HL-60/S4 (cell line): ENCODE measurements at regions not wholly inside any gene's neighbourhood (a gene's known extent, or its start where the extent isn't known, plus 50 kb on each side); places are given as distances from the start of the nearest gene placed in this dataset.
"Not testable (repeated sequence)": the region's sequence is repeated elsewhere in the genome, so short reads cannot be mapped to it uniquely, and the experiment has no call there.

Experiments used
- in situ Hi-C: fragments of 300-500 bp; cut with MboI; formaldehyde crosslinking; loops from 2 replicates; pipeline ENCODE4 v1.14.3; 2022; ENCODE audit warnings: low sequenced_read_pairs

GRCh38 chr5:40227366-40227765 lies 452.3 kb upstream of the PTGER4 start:
- in situ Hi-C loops: no loop called here

DNA sequence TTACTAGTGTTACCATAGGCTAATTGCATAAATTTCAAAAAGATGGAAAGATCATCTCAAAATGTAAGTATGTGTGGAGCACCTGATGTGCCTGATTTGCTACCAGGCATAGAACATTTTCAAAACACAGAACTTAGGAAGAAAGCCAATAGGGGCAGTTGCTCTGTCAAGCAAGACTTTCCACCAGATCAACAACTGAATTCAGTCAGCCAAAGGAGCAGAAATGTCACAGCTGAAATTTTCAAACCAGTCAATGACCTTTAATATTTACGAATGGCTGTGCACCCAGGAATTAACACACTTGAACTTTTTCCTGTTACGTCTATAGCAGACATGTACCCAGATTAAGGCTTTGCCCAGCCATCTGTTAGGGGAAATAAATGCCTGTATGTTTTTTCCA lies 452.8 kb upstream of the PTGER4 start:
- in situ Hi-C loops: no loop called here

DNA sequence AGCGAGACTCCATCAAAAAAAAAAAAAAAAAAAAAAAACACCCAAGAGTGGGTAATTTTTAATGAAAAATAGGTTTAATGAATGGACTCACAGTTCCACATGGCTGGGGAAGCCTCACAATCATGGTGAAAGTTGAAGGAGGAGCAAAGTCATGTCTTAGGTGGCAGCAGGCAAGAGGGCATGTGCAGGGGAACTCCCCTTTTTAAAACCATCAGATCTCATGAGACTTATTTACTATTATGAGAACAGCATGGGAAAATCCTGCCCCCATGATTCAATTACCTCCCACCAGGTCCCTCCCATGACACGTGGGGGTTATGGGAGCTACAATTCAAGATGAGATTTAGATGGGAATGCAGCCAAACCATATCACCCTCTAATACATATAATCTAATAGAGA lies 454.6 kb upstream of the PTGER4 start:
- in situ Hi-C loops: not testable (repeated sequence)

- in situ Hi-C loops: no loop called here
Measured at GRCh38 chr5:40224421-40224820, 455.3 kb upstream of the PTGER4 start.

DNA sequence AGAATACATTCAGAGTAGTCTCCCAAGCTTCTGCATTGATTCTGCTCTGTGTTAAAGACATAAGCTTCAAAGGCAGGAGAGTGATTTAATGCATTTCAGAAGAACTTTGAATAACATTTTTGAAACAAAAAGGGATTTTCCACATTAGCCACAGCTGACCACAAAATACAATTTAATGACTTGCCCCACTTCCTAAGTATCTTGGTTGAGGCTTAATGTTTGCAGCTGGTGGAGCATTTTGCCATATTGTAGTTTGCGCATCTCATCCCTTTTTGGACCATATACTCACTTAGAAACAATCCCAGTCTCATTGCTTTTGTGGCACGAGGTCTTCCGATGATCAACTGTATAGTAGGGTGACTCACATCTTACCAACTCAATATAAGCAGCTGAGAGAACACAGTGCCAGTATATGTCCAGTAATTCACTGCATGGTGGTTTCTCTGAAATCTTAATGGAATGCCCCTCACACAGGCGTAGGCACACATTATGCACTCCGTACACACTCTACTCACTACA lies 455.8 kb upstream of the PTGER4 start:
- in situ Hi-C loops: no loop called here

GRCh38 chr5:40221796-40222195 lies 457.9 kb upstream of the PTGER4 start:
- in situ Hi-C loops: no loop called here

DNA sequence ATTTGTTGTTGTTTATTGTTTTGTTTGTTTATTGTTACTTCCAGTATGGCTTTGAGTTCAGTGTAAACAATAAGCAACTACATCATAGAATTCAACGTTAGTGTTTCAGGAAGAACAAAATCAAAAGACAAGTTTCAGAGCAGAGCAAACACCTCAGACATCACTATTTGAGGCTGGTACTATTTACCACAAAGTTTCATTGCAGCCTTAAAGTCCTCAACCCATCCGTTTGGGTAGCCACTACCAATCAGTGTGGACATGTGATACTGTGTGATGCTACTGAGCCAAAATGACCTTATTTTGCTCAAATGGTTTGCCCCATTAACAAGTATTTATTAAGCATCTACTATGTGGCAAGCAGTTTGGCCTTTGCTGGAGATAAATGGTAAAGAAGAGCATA lies 458.5 kb upstream of the PTGER4 start:
- in situ Hi-C loops: no loop called here

DNA sequence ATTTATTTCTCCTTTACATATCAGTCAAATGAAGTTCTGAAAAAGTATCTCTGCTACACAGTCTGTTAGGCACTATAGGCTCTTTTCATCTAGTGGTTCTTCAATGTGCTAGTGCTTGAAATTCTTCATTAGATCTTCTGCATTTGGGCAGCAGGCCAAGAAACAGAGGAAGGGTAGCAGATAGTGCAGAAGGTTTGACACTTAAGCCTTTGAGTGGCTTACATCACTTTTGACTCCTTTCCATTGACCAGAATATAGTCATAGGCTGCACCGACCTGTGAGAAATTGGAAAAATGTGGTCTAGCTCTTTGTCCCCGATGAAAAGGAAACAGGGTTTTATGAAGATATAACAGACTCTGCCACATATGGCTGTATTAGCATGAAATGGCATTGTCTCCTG lies 459.5 kb upstream of the PTGER4 start:
- in situ Hi-C loops: no loop called here

DNA sequence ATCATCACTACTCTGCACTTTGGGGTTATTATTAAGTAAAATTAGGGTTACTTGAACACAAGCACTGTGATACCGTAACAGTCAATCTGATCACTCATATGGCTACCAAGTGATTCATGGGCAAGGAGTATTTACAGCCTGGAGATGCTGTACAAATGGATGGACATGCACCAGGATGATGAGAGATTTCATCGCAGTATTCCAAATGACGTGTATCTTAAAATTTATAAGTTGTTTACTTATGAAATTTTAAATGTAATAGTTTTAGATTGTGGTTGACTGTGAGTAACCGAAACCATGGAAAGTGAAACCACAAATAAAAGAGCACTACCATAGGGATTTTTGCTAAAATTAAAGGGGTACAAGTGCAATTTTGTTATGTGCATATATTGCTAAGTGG lies 462.2 kb upstream of the PTGER4 start:
- in situ Hi-C loops: no loop called here

DNA sequence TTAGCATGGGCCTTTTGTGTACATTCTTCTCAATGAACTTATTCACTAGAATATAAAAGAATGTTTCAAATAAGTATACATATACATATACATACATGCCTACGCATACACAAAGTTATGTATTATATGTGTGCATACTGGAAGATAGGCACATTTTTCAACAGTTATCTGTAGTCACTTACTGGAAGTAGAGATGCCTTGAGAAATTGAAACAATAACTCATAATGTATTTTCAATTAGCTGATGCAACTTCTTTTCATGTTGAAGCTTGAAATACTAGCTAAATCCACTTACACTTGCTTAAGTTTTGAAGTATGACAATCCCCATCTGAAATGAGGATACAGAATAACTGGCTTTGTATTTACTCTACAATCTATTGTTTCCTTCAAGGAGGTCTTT lies 469.0 kb upstream of the PTGER4 start:
- in situ Hi-C loops: no loop called here

- in situ Hi-C loops: no loop called here
Measured at GRCh38 chr5:40206030-40206429, 473.7 kb upstream of the PTGER4 start.

DNA sequence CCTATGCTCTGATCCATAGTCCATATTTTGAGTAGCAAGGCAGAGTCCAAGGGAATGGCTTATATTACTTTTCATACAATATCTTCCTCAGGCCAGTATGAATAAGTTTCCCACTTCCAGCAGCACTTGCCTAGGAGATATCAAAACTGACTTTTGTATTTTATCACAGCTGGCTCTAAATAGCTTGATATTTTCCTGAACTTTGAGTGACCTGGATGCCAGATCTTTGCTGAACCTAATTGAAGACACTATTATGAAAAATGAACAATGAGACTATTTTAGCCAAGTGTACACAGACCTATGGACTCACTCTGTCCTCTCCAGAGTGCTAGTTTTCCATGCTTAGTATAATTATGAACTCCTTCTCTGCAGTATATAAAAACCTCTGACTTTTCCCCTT lies 475.6 kb upstream of the PTGER4 start:
- in situ Hi-C loops: no loop called here

- in situ Hi-C loops: no loop called here
Measured at GRCh38 chr5:40202814-40203440, 476.8 kb upstream of the PTGER4 start.

DNA sequence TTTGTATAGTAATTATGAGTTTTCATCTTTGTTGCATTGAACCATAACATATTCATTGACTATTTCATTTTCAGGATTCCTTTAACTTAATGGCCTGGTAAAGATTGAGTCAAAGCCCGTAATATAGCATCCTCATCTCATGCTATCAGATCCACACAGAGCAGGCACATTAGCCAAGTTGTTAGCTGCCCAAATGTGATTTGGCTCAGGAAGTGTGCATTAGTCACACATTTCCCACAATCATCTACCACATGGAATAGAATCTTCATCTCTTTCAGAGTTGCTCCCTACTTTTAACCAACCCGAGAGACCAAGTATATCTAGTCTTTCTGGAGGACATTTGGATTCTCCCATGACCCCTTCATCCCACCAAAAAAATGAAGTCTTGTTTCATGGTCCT lies 481.0 kb upstream of the PTGER4 start:
- in situ Hi-C loops: no loop called here

GRCh38 chr5:40195574-40195973 lies 484.1 kb upstream of the PTGER4 start:
- in situ Hi-C loops: not testable (repeated sequence)

- in situ Hi-C loops: no loop called here
Measured at GRCh38 chr5:40191150-40191549, 488.6 kb upstream of the PTGER4 start.

DNA sequence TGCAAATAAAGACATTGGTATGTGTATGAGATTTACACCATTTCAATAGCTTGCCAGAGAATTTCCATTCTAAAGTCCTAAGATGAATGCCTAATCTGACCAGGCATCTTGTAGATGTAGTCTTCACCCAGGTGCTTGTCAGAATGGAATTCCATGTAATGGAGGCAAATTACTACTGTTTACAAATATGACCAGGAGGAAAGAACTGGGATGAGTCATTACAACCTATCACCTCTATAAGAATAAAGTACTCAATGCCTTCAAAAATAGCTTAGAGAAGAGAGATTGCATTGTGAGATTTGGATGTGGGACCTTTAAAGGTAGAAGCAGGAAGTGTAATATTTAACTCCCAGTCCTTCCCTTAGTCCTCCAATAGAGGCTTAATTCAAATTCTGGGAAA lies 507.0 kb upstream of the PTGER4 start:
- in situ Hi-C loops: no loop called here

DNA sequence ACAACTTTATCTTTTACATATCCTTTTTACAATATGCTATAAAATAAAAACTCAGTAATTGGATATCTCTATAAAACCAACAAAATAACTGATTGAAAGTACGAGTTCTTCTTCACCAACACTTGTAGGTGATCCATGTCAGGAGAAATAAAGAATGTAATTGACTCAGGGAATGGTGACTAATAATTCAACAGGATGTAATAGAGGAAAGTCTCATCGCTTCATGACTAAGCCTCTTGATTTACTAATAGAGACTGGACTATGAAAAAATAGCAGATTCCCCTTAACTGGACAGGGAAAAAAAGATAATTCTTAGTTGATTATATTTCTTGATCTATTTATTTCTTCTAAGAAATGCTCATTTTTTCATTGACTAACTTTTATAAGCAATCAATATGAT lies 507.7 kb upstream of the PTGER4 start:
- in situ Hi-C loops: no loop called here

- in situ Hi-C loops: no loop called here
Measured at GRCh38 chr5:40167283-40167682, 512.4 kb upstream of the PTGER4 start.

GRCh38 chr5:40166802-40167201 lies 512.9 kb upstream of the PTGER4 start:
- in situ Hi-C loops: no loop called here

- in situ Hi-C loops: no loop called here
Measured at GRCh38 chr5:40165789-40166728, 513.7 kb upstream of the PTGER4 start.

- in situ Hi-C loops: no loop called here
Measured at GRCh38 chr5:40165106-40165788, 514.5 kb upstream of the PTGER4 start.
